GM21515 (cell line): ENCODE measurements at regions not wholly inside any gene's neighbourhood (a gene's known extent, or its start where the extent isn't known, plus 50 kb on each side); places are given as distances from the start of the nearest gene placed in this dataset.

Experiments
- ATAC-seq: cut with Tn5 transposase; IDR thresholded peaks from one replicate; pipeline ENCODE4 v1.9.1; 2021; ENCODE audit not compliant: unreplicated experiment

DNA sequence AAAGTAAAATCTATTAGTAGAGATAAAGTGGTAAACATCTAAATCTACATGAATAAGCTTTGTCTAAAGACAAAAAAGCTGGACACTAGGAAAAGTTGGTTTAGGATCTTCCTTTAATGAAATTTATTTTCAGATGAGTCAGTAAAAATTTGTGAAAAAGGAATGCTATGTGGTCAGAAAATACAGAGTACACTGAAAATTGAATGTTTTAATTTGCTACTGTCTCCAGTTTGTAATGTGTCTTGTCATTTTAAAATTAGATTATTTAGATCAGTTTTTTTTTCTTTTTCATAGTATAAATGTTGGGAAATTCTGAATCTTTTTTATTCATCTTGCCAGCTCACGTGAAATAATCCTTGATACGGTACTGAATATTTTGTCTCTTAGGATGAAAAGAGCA is 56.9 kb downstream of the SLITRK6 start:
- no peak for ATAC-seq

- no peak for ATAC-seq
Measured at GRCh38 chr13:85741017-85741416, 58.2 kb downstream of the SLITRK6 start.

GRCh38 chr13:85738696-85739320 is 60.4 kb downstream of the SLITRK6 start:
- no peak for ATAC-seq

DNA sequence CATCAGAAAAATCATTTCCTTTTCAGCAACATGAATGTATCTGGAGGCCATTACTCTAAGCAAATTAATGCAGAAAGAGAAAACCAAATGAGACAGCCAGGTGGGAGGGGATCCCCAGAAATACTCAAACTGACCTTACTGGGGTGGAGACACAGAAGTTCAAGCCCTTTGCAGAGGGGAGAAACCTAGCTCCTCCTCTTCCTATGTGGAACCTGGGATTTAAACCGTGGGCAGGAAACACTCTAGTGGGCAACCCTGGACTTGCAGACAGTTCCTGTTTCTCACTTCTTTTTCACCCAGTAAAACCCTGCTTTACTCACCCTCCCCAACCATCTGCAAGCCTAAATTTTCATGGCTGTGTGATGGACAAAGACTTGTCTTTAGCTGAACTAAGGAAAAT is 61.3 kb downstream of the SLITRK6 start:
- no peak for ATAC-seq

DNA sequence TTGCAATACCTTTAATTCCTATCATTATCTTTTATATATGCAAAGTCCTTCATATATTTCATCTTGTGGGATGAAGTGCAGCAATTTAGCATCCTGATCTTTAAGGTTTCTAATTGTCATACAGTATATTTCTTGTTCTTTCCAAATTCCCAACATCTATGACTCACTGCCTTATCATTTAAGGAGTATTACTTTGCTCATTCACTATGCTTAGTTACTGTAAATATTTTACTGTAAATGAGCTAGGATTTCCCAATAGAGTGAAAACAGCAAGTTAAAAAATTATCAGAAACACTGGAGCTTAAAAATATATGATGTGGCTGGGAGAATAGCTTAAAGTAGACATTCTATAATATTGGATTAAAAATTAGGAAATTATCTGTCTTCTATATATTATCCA is 69.9 kb downstream of the SLITRK6 start:
- ATAC-seq = no peak

DNA sequence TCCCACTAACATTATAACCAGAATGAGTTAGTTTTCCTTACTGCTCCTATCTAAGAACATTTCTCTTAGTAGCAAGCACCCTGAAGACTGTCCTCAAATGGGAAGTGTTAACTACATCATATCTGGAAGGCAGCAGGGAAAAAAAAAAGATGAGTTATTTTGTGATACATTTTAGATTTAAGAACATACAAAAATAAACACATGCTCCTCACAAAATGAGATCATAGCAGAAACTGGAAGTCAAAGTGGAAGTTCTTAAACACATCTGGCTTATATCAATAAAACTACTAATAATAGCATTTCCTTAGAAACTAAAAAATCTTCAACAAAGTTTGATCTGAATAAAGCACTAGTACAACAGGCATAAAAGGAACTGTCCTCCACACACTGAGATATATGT is 70.4 kb downstream of the SLITRK6 start:
- no peak for ATAC-seq

- no peak for ATAC-seq
Measured at GRCh38 chr13:85725433-85725832, 73.8 kb downstream of the SLITRK6 start.

DNA sequence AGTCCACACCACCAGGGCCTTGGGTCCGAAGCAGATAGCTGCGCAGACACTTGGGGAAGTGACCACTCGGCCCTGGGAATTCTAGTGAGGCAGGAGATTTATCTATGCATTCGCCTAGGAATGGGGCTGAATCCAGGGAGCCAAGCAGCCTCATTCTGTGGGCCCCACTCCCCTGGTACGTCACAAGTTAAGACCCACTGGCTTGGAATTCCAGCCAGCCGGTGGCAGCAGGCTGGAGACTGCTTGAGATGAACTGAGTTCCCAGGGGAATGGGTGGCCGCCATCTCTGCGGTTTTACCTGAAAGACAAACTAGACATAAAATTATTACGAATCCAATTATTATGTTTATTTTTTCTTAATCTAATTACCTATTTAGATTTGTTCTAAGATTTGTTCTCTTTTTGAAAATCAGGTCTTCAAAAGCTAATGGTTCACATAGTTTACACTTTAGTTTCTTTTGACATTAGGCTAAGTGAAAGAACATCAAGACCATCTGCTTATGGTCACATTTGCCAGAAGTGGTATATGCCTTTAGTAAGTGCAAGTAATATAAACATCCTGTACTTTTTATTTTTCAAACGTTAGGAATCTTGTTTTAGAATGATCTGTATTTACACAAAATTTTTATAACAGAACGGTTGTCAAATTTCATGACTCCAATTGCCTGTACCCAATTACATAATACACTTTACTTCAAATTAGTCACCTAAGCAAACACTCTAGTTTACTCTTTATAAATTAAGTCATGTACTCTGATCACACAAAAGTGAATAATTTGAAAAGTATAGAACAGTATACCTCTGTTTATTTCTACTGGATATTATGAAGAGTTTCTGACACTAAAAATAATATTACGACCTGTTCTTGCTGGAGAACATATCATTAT is 74.4 kb downstream of the SLITRK6 start:
- ATAC-seq = no peak

GRCh38 chr13:85719749-85720148 is 79.5 kb downstream of the SLITRK6 start:
- no peak for ATAC-seq

DNA sequence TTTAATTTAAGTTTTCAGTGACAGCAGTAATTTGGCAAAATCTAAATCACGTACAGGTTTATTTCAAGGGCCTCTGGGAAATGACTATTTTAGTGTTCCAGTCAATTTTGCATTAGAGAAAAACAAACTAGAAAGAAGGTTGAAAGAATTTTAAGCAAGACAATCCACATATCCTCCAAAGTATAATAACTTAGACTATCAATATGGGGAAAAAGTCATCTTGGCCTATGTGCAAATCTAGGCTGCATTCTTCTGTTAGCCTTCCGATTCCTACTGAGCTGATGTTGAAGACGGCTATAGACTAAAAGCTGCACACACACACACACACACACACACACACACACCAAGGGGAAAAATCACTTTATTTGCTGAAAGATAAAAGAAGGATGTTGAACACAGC is 81.3 kb downstream of the SLITRK6 start:
- ATAC-seq = no peak

GRCh38 chr13:85710545-85710944 is 88.7 kb downstream of the SLITRK6 start:
- ATAC-seq = no peak

GRCh38 chr13:85709721-85710120 is 89.5 kb downstream of the SLITRK6 start:
- ATAC-seq = no peak

DNA sequence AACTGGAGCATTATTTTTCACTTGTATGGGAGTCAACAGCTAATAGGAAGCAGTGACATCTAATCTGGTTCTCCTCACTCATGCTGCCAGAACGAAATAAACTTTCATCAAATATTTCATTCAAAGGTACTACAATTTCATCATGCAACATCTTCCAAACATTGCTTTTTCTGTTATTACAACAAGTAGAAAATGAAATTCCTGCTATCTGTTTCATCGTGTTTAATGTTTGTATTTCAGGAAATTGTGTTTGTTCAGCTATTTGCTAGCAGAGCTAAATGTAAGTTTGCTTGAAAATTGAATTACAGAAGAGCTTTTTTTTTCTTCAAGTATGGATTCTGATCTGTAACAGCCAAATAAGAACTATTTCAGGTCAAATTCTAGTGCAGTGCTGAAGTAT is 90.1 kb downstream of the SLITRK6 start:
- ATAC-seq = no peak

- ATAC-seq = no peak
Measured at GRCh38 chr13:85700906-85701305, 98.3 kb downstream of the SLITRK6 start.

GRCh38 chr13:85698256-85698655 is 101.0 kb downstream of the SLITRK6 start:
- ATAC-seq = no peak

GRCh38 chr13:85694992-85695391 is 104.2 kb downstream of the SLITRK6 start:
- ATAC-seq = no peak

DNA sequence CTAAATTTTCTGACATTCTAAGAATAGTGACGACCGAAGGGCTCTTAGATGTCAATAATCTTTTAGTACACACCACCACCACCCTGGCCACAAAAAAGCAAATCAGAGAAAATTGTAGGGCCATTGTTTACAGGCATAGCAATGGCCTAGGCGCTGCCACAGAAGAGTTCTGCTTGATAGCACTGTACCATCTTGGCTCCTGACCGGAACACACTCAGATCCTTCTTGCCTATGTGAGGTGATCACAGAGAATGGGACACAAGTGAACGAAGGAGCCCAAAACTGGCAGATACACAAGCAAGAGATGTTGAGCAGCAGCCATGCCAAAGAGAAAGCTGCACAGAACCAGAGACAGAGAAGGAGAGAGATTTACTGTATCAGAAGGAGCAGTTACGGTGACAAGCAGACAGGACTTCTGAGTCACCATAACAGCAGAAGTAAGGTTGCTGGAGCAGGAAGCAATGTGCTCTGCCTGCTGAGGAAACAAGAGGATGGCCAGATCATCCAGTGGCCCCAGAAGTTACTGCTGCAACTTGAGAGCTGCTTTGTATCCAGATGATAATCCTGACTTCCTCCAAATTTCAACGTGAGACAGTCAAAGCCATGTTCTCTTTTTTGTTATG is 105.2 kb downstream of the SLITRK6 start:
- no peak for ATAC-seq

- no peak for ATAC-seq
Measured at GRCh38 chr13:85690368-85690767, 108.9 kb downstream of the SLITRK6 start.

GRCh38 chr13:85685436-85685835 is 113.8 kb downstream of the SLITRK6 start:
- ATAC-seq = no peak

GRCh38 chr13:85675151-85675907 is 123.9 kb downstream of the SLITRK6 start:
- ATAC-seq = no peak

DNA sequence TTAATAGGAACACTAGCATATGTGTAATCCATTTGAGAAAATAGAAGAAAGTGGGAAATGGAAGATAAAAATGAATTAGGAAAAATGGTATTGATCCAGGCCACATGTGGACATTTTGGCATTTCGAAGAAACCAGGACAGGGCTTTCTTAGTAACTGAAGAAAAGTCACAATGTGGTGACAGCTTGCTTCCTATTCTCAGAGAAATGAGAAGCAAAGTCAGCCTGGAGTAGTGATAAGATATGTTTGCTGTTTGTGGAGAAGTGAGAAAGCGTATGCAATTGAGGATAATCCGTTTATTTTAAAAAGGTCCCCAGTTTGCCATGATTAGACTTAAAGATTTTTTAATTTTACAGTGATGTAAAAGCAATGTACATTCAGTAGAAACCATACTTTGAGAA is 127.9 kb downstream of the SLITRK6 start:
- ATAC-seq = no peak
